Breast epithelium (tissue), 3 donors: ENCODE measurements at regions not wholly inside any gene's neighbourhood (a gene's known extent, or its start where the extent isn't known, plus 50 kb on each side); places are given as distances from the start of the nearest gene placed in this dataset.

Experiments
- POLR2A ChIP-seq: fragments of 450-650 bp; IDR thresholded peaks from one replicate; pipeline ENCODE4 v1.6.1; 2016; ENCODE audit warnings: antibody characterized with exemption, mild to moderate bottlenecking, moderate library complexity
- POLR2AphosphoS5 ChIP-seq, 3 donors: sonication (generic); formaldehyde crosslinking; IDR thresholded peaks; one replicate each; pipeline ENCODE4 v1.6.1; 2017; ENCODE audit warnings: antibody characterized with exemption in 3 of 3

- TF ChIP-seq POLR2AphosphoS5 (IDR thresholded peaks at IDR 0.05) (no peak), POLR2A (no peak)
These were observed 158.7 kb downstream of the CGGBP1 start for GRCh38 chr3:87900061-87900460.
